Dendritic cell treated with granulocyte-macrophage colony-stimulating factor and Interleukin-4, amounts not matched to agents 40 ng/mL and 50 ng/mL, for 4 days (primary cell): ENCODE measurements at regions not wholly inside any gene's neighbourhood (a gene's known extent, or its start where the extent isn't known, plus 50 kb on each side); places are given as distances from the start of the nearest gene placed in this dataset.

ENCODE experiments used
- H3K27ac Mint-ChIP-seq: one replicate; pipeline ENCODE4 v1.8.0; 2022; ENCODE audit warnings: mild to moderate bottlenecking, mixed read lengths
- H3K27me3 Mint-ChIP-seq: one replicate; pipeline ENCODE4 v1.8.0; 2022; ENCODE audit warnings: mild to moderate bottlenecking, mixed read lengths
- H3K36me3 Mint-ChIP-seq: one replicate; pipeline ENCODE4 v1.8.0; 2022; ENCODE audit warnings: low read depth, mixed read lengths
- H3K4me1 Mint-ChIP-seq: one replicate; pipeline ENCODE4 v1.8.0; 2022; ENCODE audit warnings: low read depth, mixed read lengths
- H3K4me3 Mint-ChIP-seq: one replicate; pipeline ENCODE4 v1.8.0; 2022; ENCODE audit warnings: mild to moderate bottlenecking, moderate library complexity, mixed read lengths
- H3K9me3 Mint-ChIP-seq: one replicate; pipeline ENCODE4 v1.8.0; 2022; ENCODE audit warnings: mixed read lengths
- intact Hi-C: fragments of 100-400 bp; cut with micrococcal nuclease; formaldehyde crosslinking; loops from one replicate; pipeline ENCODE4 v1.15.0; 2022

DNA sequence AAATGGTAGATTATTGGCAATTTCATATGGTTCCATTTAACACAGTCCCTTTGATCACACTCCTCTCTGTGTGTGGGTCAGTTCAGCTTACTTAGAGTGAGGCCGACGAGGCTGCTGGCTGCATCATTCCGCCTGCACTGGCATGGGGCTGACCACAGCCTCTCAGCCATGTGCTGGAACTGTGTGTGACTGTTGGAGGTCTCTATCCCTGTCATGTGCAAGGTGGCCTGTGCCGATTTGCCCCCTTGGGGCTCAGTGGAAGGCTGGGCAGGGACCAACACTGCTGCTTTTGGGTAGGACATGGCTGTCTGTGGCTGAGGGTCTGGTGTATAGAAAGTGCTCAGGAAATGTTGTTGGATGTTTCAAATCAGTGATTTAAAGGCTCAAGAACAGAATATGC, 454.0 kb upstream of the HS6ST1 start:
- Mint-ChIP-seq H3K4me3 (no peak overlapping the region), H3K27me3 (no peaks in the 10 kb centered on the region)

GRCh38 chr2:128773641-128774319, 455.1 kb upstream of the HS6ST1 start:
- Mint-ChIP-seq H3K9me3 (no peaks in the 10 kb centered on the region), H3K27me3 (no peaks in the 10 kb centered on the region), H3K27ac (no peak overlapping the region), H3K36me3 (no peaks in the 10 kb centered on the region), H3K4me1 (no peaks in the 10 kb centered on the region), H3K4me3 (no peak overlapping the region)
- intact Hi-C loops: no loop called here

More for the DNA sequence above, 454.0 kb upstream of the HS6ST1 start:
- H3K36me3 Mint-ChIP-seq: no peaks in the 10 kb centered on the region
- no peaks in the 10 kb centered on the region for H3K4me1 Mint-ChIP-seq
- H3K27ac Mint-ChIP-seq: no peak overlapping the region
- H3K9me3 Mint-ChIP-seq: no peaks in the 10 kb centered on the region
- intact Hi-C loops: no loop called here

- no peaks in the 10 kb centered on the region for H3K4me1 Mint-ChIP-seq
- intact Hi-C loops: no loop called here
- H3K4me3 Mint-ChIP-seq: no peak overlapping the region
- no peak overlapping the region for H3K27ac Mint-ChIP-seq
- H3K9me3 Mint-ChIP-seq: no peaks in the 10 kb centered on the region
- no peaks in the 10 kb centered on the region for H3K36me3 Mint-ChIP-seq
- no peaks in the 10 kb centered on the region for H3K27me3 Mint-ChIP-seq
These were observed 455.9 kb upstream of the HS6ST1 start for GRCh38 chr2:128774320-128775216.

- no peaks in the 10 kb centered on the region for H3K27me3 Mint-ChIP-seq
- no peak overlapping the region for H3K4me3 Mint-ChIP-seq
- no peaks in the 10 kb centered on the region for H3K4me1 Mint-ChIP-seq
- no peaks in the 10 kb centered on the region for H3K9me3 Mint-ChIP-seq
- no peak overlapping the region for H3K27ac Mint-ChIP-seq
- no peaks in the 10 kb centered on the region for H3K36me3 Mint-ChIP-seq
- intact Hi-C loops: no loop called here
These were observed 456.7 kb upstream of the HS6ST1 start for GRCh38 chr2:128775217-128775913.

DNA sequence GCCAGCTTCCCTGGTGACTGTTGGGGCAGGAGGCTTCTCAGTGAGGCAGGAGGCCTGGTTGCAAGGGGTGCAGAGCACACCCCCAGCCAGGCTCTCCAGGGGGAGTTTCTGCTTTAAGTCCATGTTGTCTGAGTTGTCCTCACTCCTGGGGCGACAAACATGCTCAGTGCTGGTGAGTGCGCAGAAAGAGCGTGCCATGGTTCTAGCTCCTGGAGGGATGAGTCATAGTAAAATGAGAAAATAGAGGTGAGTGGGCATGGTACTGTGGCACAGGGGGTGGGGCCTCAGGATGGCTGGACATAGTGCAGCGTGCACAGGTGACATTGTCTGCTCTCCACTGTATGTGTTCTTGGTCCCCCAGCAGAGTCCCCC, 457.2 kb upstream of the HS6ST1 start:
- Mint-ChIP-seq H3K4me3 (no peak overlapping the region), H3K4me1 (no peaks in the 10 kb centered on the region), H3K36me3 (no peaks in the 10 kb centered on the region), H3K27me3 (no peaks in the 10 kb centered on the region), H3K27ac (no peak overlapping the region), H3K9me3 (no peaks in the 10 kb centered on the region)
- intact Hi-C loops: no loop called here

GRCh38 chr2:128776461-128777195, 458.0 kb upstream of the HS6ST1 start:
- Mint-ChIP-seq H3K4me3 (no peak overlapping the region), H3K27me3 (no peaks in the 10 kb centered on the region), H3K36me3 (no peaks in the 10 kb centered on the region), H3K4me1 (no peaks in the 10 kb centered on the region), H3K9me3 (no peaks in the 10 kb centered on the region), H3K27ac (no peak overlapping the region)
- intact Hi-C loops: no loop called here

DNA sequence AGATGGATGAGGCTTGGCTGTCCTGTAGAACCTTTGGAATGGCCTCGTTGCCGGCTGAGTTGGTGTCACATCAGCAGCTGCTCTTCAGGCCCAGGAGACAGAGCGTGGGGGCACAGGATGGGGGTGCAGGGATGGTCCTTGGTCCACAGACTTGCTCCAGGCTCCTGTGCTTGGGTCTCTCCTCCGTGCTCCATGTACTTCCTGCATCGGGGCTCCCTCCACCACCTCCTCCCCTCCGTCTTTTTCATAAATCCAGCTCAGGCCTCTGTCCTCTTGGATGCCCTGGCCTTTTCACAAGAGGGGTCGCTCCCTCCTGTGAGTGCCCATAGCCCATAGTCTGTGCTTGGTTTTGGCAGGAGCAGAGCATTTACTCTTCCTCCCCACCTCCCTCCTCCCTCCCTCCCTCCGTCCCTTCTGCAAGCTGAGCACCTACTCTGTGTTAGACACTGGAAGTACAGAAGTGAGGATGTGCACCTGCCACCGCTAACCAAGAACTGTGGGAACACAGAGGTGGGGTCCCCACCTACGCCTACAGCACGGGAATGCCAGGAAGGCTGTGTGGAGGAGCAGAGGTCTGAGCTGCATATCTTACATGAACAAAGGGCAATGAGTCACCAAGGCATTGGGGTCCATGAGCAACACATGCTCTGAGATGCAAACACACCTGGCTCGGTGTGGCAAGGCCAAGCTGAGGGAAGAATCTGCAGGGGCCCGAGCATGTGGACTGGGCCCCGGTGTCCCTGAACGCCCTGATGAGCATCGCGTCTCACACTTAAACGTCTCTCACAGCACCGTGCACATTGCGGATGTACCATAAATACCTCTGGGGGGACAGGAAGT, 458.7 kb upstream of the HS6ST1 start:
- intact Hi-C loops: no loop called here
- no peak overlapping the region for H3K4me3 Mint-ChIP-seq
- no peaks in the 10 kb centered on the region for H3K27me3 Mint-ChIP-seq
- H3K27ac Mint-ChIP-seq: no peak overlapping the region
- H3K9me3 Mint-ChIP-seq: no peaks in the 10 kb centered on the region
- H3K36me3 Mint-ChIP-seq: no peaks in the 10 kb centered on the region
- H3K4me1 Mint-ChIP-seq: no peaks in the 10 kb centered on the region

DNA sequence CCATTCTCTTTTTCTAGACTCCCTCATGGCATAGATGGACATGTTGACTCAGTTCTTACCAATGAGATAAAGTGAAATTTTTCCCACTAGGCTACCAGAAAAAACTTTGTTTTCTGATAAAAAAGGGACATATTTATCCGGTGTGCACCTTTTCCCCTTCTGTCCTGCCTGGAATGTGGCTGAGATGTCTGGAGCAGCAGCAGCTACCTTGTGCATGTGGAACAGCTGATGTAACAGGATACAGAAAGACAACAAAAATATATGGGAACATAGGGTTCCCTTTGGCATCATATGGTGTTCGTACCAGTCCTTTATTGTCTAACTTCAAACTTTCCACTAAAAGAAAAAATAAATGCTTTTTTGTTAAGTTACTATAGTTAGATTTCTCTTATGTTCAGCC, 460.2 kb upstream of the HS6ST1 start:
- Mint-ChIP-seq H3K4me1 (no peaks in the 10 kb centered on the region), H3K9me3 (no peaks in the 10 kb centered on the region), H3K4me3 (no peak overlapping the region), H3K27ac (no peak overlapping the region), H3K27me3 (no peaks in the 10 kb centered on the region), H3K36me3 (no peaks in the 10 kb centered on the region)
- intact Hi-C loops: no loop called here

- Mint-ChIP-seq H3K27ac (no peak overlapping the region), H3K9me3 (no peaks in the 10 kb centered on the region), H3K4me1 (no peaks in the 10 kb centered on the region), H3K4me3 (no peak overlapping the region), H3K36me3 (no peaks in the 10 kb centered on the region), H3K27me3 (no peaks in the 10 kb centered on the region)
- intact Hi-C loops: no loop called here
These were observed 460.8 kb upstream of the HS6ST1 start for GRCh38 chr2:128779301-128780095.

DNA sequence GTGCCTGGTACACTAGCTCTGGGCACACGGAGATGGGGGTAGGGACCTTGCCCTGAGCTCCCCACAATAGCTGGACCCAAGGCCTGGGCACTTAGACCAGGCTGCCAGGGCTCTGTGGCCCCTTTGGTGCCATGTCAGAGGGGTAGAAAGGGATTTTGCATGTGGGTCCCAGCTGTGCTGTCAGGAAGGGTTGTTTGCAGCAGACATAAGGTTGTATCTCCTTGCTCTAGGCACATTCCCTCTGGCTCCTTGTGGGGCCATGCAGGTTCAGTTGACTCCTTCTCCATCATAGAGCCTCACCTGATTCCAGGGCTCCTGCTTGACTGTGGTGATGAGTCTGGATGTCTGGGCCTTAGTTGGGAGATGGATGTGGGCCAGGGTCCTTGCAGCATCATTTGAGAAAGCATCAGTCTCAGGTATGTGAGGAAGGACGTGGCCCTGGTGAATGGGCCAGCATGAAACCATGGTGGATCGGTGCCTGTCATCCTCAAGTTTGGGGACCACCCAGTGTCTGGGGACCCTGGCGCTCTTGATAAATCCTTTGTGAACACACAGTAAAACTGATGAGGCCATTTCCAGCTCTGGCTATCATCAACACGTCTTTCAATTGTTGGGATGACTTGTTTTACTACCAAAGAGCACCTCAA, 461.9 kb upstream of the HS6ST1 start:
- Mint-ChIP-seq H3K9me3 (no peaks in the 10 kb centered on the region), H3K27ac (no peak overlapping the region), H3K4me1 (no peaks in the 10 kb centered on the region), H3K36me3 (no peaks in the 10 kb centered on the region), H3K27me3 (no peaks in the 10 kb centered on the region), H3K4me3 (no peak overlapping the region)
- intact Hi-C loops: no loop called here

GRCh38 chr2:128781166-128781565, 462.5 kb upstream of the HS6ST1 start:
- H3K4me1 Mint-ChIP-seq: no peaks in the 10 kb centered on the region
- H3K36me3 Mint-ChIP-seq: no peaks in the 10 kb centered on the region
- intact Hi-C loops: no loop called here
- no peak overlapping the region for H3K4me3 Mint-ChIP-seq
- no peak overlapping the region for H3K27ac Mint-ChIP-seq
- no peaks in the 10 kb centered on the region for H3K9me3 Mint-ChIP-seq
- H3K27me3 Mint-ChIP-seq: no peaks in the 10 kb centered on the region

GRCh38 chr2:128781585-128782385, 463.1 kb upstream of the HS6ST1 start:
- no peaks in the 10 kb centered on the region for H3K4me1 Mint-ChIP-seq
- H3K4me3 Mint-ChIP-seq: no peak overlapping the region
- intact Hi-C loops: no loop called here
- no peak overlapping the region for H3K27ac Mint-ChIP-seq
- H3K27me3 Mint-ChIP-seq: no peaks in the 10 kb centered on the region
- H3K36me3 Mint-ChIP-seq: no peaks in the 10 kb centered on the region
- H3K9me3 Mint-ChIP-seq: no peaks in the 10 kb centered on the region
